Lung microvascular endothelial cell (primary cell): ENCODE measurements at regions not wholly inside any gene's neighbourhood (a gene's known extent, or its start where the extent isn't known, plus 50 kb on each side); places are given as distances from the start of the nearest gene placed in this dataset.

Experiments
- DNase-seq, 2 donors: peaks; one replicate each; pipeline versions ENCODE4 v3.0.0 to v3.0.0-alpha.2; 2010; ENCODE audit warnings: low read depth in 2 of 2

GRCh38 chr7:142337054-142338001 is 79.5 kb upstream of the PRSS58 start:
- no peak for DNase-seq

- DNase-seq = no peak
Measured at GRCh38 chr7:142334806-142335205, 76.9 kb upstream of the PRSS58 start.

GRCh38 chr7:142334236-142334635 is 76.4 kb upstream of the PRSS58 start:
- no peak for DNase-seq

GRCh38 chr7:142332421-142332820 is 74.6 kb upstream of the PRSS58 start:
- no peak for DNase-seq

- no peak for DNase-seq
Measured at GRCh38 chr7:142331941-142332340, 74.1 kb upstream of the PRSS58 start.

- DNase-seq = no peak
Measured at GRCh38 chr7:142329062-142329790, 71.4 kb upstream of the PRSS58 start.

- no peak for DNase-seq
Measured at GRCh38 chr7:142328551-142328950, 70.7 kb upstream of the PRSS58 start.

GRCh38 chr7:142327628-142328405 is 70.0 kb upstream of the PRSS58 start:
- DNase-seq = no peak

- DNase-seq = peak; percentile 17 to 79
Measured at GRCh38 chr7:142323706-142324105, 65.8 kb upstream of the PRSS58 start.

GRCh38 chr7:142321391-142321790 is 63.5 kb upstream of the PRSS58 start:
- DNase-seq = no peak

- DNase-seq = no peak
Measured at GRCh38 chr7:142320883-142321282, 63.0 kb upstream of the PRSS58 start.

- no peak for DNase-seq
Measured at GRCh38 chr7:142319970-142320369, 62.1 kb upstream of the PRSS58 start.

GRCh38 chr7:142314281-142314680 is 56.4 kb upstream of the PRSS58 start:
- DNase-seq = no peak

GRCh38 chr7:142313528-142313927 is 55.7 kb upstream of the PRSS58 start:
- DNase-seq = no peak

GRCh38 chr7:142311876-142312275 is 54.0 kb upstream of the PRSS58 start:
- DNase-seq = no peak

- DNase-seq = no peak
Measured at GRCh38 chr7:142308918-142309317, 51.1 kb upstream of the PRSS58 start.

GRCh38 chr7:142308326-142308725 is 50.5 kb upstream of the PRSS58 start:
- DNase-seq = no peak
